WTC11 (cell line): ENCODE measurements at regions not wholly inside any gene's neighbourhood (a gene's known extent, or its start where the extent isn't known, plus 50 kb on each side); places are given as distances from the start of the nearest gene placed in this dataset.

ENCODE experiments used
- ATAC-seq: fragments of 200-7000 bp; cut with Tn5 transposase; 2 replicates; pipeline ENCODE4 v1.10.0; 2021; ENCODE audit warnings: mild to moderate bottlenecking, moderate library complexity
- CTCF ChIA-PET: fragments of 300-600 bp; sonication (Branson Sonifier 250); formaldehyde crosslinking; loops from one replicate; lab custom pipeline; 2021; ENCODE audit warnings: antibody characterized with exemption; lab: Charles Lee
- POLR2A ChIA-PET: fragments of 350-600 bp; sonication (Branson Sonifier 250); formaldehyde crosslinking; loops from one replicate; lab custom pipeline; 2021; ENCODE audit warnings: antibody characterized with exemption; lab: Charles Lee
- DNase-seq: peaks from one replicate; pipeline ENCODE4 v3.0.0; 2021; ENCODE audit warnings: low spot score
- H3K27ac Mint-ChIP-seq: 2 replicates; pipeline ENCODE4 v1.8.0; 2021; ENCODE audit warnings: mixed read lengths
- H3K27me3 Mint-ChIP-seq: 2 replicates; pipeline ENCODE4 v1.8.0; 2021; ENCODE audit warnings: low read depth, mild to moderate bottlenecking, moderate library complexity, mixed read lengths
- H3K36me3 Mint-ChIP-seq: 2 replicates; pipeline ENCODE4 v1.8.0; 2021; ENCODE audit warnings: mixed read lengths
- H3K4me1 Mint-ChIP-seq: 2 replicates; pipeline ENCODE4 v1.8.0; 2022; ENCODE audit warnings: mixed read lengths
- H3K4me3 Mint-ChIP-seq: 2 replicates; pipeline ENCODE4 v1.8.0; 2021; ENCODE audit warnings: mild to moderate bottlenecking, moderate library complexity, mixed read lengths
- H3K9me3 Mint-ChIP-seq: 2 replicates; pipeline ENCODE4 v1.8.0; 2021; ENCODE audit warnings: mixed read lengths
- CREM ChIP-seq: sonication (generic); formaldehyde crosslinking; IDR thresholded peaks from 2 replicates; pipeline ENCODE4 v1.8.1; 2022; ENCODE audit warnings: mild to moderate bottlenecking, missing genetic modification reagents, moderate library complexity
- ELF4 ChIP-seq: sonication (generic); formaldehyde crosslinking; IDR thresholded peaks from 2 replicates; pipeline ENCODE4 v1.8.1; 2022; ENCODE audit warnings: low read depth, mild to moderate bottlenecking, moderate library complexity, missing genetic modification reagents
- FOXK1 ChIP-seq: sonication (generic); formaldehyde crosslinking; IDR thresholded peaks from 2 replicates; pipeline ENCODE4 v1.8.0; 2022; ENCODE audit warnings: mild to moderate bottlenecking, moderate library complexity, missing genetic modification reagents
- GABPB1 ChIP-seq: sonication (generic); formaldehyde crosslinking; IDR thresholded peaks from 2 replicates; pipeline ENCODE4 v1.8.1; 2023; ENCODE audit warnings: mild to moderate bottlenecking, missing genetic modification reagents
- GRHL2 ChIP-seq: fragments of 250-450 bp; sonication (Bioruptor Pico); IDR thresholded peaks from 2 replicates; pipeline ENCODE4 v1.8.0; 2022; ENCODE audit warnings: mild to moderate bottlenecking, moderate library complexity; ENCODE audit not compliant: insufficient replicate concordance, severe bottlenecking
- HMGA2 ChIP-seq: fragments of 250-450 bp; sonication (Bioruptor Pico); IDR thresholded peaks from 2 replicates; pipeline ENCODE4 v1.4.0; 2021; ENCODE audit warnings: mild to moderate bottlenecking, moderate library complexity
- IRF1 ChIP-seq: sonication (generic); formaldehyde crosslinking; IDR thresholded peaks from 2 replicates; pipeline ENCODE4 v1.8.0; 2023; ENCODE audit warnings: missing genetic modification reagents
- IRF2 ChIP-seq: sonication (generic); formaldehyde crosslinking; IDR thresholded peaks from 2 replicates; pipeline ENCODE4 v1.8.0; 2022; ENCODE audit warnings: low read depth, missing genetic modification reagents, borderline replicate concordance
- NR1H2 ChIP-seq: sonication (generic); formaldehyde crosslinking; IDR thresholded peaks from 2 replicates; pipeline ENCODE4 v1.9.0; 2021; ENCODE audit warnings: mild to moderate bottlenecking, moderate library complexity, missing genetic modification reagents
- NR3C1 ChIP-seq: sonication (generic); formaldehyde crosslinking; conservative IDR thresholded peaks from 2 replicates; pipeline ENCODE4 v1.8.1; 2023; ENCODE audit warnings: low read depth, mild to moderate bottlenecking, missing genetic modification reagents
- OVOL2 ChIP-seq: fragments of 250-450 bp; sonication (Bioruptor Pico); IDR thresholded peaks from 2 replicates; pipeline ENCODE4 v1.9.0; 2021; ENCODE audit warnings: mild to moderate bottlenecking, borderline replicate concordance
- PRDM15 ChIP-seq: sonication (generic); formaldehyde crosslinking; IDR thresholded peaks from 2 replicates; pipeline ENCODE4 v1.8.0; 2022; ENCODE audit warnings: missing genetic modification reagents
- RORB ChIP-seq: fragments of 250-450 bp; sonication (Bioruptor Pico); IDR thresholded peaks from 2 replicates; pipeline ENCODE4 v1.9.0; 2021; ENCODE audit warnings: mild to moderate bottlenecking
- TEAD4 ChIP-seq: sonication (generic); formaldehyde crosslinking; IDR thresholded peaks from 2 replicates; pipeline ENCODE4 v1.8.0; 2022; ENCODE audit warnings: mild to moderate bottlenecking, missing genetic modification reagents
- ZNF121 ChIP-seq: sonication (generic); formaldehyde crosslinking; IDR thresholded peaks from 2 replicates; pipeline ENCODE4 v1.8.0; 2023; ENCODE audit warnings: missing genetic modification reagents
- ZNF138 ChIP-seq: sonication (generic); formaldehyde crosslinking; conservative IDR thresholded peaks from 2 replicates; pipeline ENCODE4 v1.8.1; 2022; ENCODE audit warnings: mild to moderate bottlenecking, moderate library complexity, missing genetic modification reagents
- ZNF219 ChIP-seq: sonication (generic); formaldehyde crosslinking; IDR thresholded peaks from 2 replicates; pipeline ENCODE4 v1.8.0; 2023; ENCODE audit warnings: missing genetic modification reagents, mild to moderate bottlenecking, borderline replicate concordance
- ZNF396 ChIP-seq: fragments of 250-450 bp; sonication (Bioruptor Pico); IDR thresholded peaks from 2 replicates; pipeline ENCODE4 v1.8.0; 2021; ENCODE audit warnings: mild to moderate bottlenecking, moderate library complexity, borderline replicate concordance
- TF ChIP-seq, protein P1 (sequence below): sonication (generic); formaldehyde crosslinking; IDR thresholded peaks from 2 replicates; pipeline ENCODE4 v1.8.0; 2022; ENCODE audit warnings: mild to moderate bottlenecking, missing genetic modification reagents
- TF ChIP-seq, protein P2 (sequence below): sonication (generic); formaldehyde crosslinking; IDR thresholded peaks from 2 replicates; pipeline ENCODE4 v1.8.0; 2022; ENCODE audit warnings: mild to moderate bottlenecking, missing genetic modification reagents
- TF ChIP-seq, protein P3 (sequence below): fragments of 200-600 bp; IDR thresholded peaks from 2 replicates; pipeline ENCODE4 v1.8.0; 2022; ENCODE audit warnings: antibody characterized with exemption

DNA sequence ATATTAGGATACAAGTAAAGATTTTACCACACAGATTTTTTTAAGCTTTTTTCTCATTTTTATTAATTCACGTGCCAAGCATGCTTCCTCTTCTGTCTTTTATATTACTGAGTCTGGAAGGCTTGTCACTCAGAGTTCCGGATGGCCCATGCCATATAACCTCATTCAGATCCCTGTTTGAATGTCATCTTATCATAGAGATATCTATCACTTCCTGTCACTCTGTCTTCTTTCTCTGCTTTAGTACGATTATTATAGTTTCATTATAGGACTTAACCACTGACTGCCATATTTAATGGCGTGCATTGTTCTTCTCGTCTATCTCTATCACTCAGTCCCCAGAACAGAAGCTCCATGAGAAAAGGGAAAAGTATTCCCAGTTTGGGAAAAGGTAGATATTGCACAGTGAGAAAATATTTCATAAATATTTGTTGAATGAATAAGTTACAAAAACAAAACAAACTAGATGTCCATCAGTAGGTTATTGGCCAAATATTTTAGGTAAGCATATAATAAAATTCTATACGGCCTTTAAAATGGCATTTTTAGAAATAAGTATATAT lies 296.9 kb upstream of the GOT2 start:
- DNase-seq, result no peak
- H3K4me1 Mint-ChIP-seq, result no peaks in the 10 kb centered on the region
- no peaks in the 10 kb centered on the region for H3K36me3 Mint-ChIP-seq
- CTCF ChIA-PET, result no interaction called here
- POLR2A ChIA-PET, result no interaction called here
- TF ChIP-seq PRDM15 (CRISPR knock-in tag) (no peak), RORB (CRISPR knock-in tag) (no peak), GABPB1 (CRISPR knock-in tag) (no peak), GRHL2 (no peak), CREM (CRISPR knock-in tag) (no peak), ZNF121 (CRISPR knock-in tag) (no peak)
- TF ChIP-seq, protein P1, sequence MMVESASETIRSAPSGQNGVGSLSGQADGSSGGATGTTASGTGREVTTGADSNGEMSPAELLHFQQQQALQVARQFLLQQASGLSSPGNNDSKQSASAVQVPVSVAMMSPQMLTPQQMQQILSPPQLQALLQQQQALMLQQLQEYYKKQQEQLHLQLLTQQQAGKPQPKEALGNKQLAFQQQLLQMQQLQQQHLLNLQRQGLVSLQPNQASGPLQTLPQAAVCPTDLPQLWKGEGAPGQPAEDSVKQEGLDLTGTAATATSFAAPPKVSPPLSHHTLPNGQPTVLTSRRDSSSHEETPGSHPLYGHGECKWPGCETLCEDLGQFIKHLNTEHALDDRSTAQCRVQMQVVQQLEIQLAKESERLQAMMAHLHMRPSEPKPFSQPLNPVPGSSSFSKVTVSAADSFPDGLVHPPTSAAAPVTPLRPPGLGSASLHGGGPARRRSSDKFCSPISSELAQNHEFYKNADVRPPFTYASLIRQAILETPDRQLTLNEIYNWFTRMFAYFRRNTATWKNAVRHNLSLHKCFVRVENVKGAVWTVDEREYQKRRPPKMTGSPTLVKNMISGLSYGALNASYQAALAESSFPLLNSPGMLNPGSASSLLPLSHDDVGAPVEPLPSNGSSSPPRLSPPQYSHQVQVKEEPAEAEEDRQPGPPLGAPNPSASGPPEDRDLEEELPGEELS (CRISPR knock-in tag), result no peak
- TF ChIP-seq, protein P2, sequence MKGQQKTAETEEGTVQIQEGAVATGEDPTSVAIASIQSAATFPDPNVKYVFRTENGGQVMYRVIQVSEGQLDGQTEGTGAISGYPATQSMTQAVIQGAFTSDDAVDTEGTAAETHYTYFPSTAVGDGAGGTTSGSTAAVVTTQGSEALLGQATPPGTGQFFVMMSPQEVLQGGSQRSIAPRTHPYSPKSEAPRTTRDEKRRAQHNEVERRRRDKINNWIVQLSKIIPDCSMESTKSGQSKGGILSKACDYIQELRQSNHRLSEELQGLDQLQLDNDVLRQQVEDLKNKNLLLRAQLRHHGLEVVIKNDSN (CRISPR knock-in tag), result no peak
- TF ChIP-seq, all 79 proteins: peak for 0
- Mint-ChIP-seq H3K4me3 (no peak overlapping the region), H3K27me3 (no peaks in the 10 kb centered on the region), H3K27ac (no peak overlapping the region), H3K9me3 (peaks cover 12% of the 10 kb centered on the region)
- no peak for ATAC-seq

DNA sequence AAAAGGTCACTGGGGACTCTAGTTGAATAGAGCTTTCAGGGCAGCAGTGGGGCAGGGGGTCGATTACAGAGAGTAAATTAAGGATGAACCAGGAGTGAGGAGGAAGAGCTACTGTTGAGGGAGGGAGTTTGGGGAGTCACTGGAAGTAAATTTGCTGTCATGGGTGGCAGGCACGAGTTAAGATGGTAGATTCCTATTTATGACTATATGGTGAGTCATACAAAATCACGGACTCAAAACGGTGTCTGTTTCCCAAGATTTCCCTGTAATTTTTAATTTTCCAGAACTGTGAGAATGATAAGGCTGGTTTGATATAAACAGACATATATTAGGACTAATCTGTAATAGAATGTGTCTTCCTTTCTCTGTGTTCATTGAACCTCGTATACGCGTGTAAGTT lies 287.6 kb upstream of the GOT2 start:
- Mint-ChIP-seq H3K27ac (no peak overlapping the region), H3K27me3 (no peaks in the 10 kb centered on the region), H3K4me3 (no peak overlapping the region), H3K36me3 (no peaks in the 10 kb centered on the region), H3K4me1 (no peaks in the 10 kb centered on the region), H3K9me3 (peaks cover 17% of the 10 kb centered on the region)
- ChIA-PET CTCF (no interaction called here), POLR2A (no interaction called here)
- DNase-seq, result no peak
- TF ChIP-seq IRF2 (CRISPR knock-in tag) (no peak), ZNF219 (CRISPR knock-in tag) (no peak), OVOL2 (CRISPR knock-in tag) (no peak), FOXK1 (CRISPR knock-in tag) (no peak), TEAD4 (CRISPR knock-in tag) (no peak)
- TF ChIP-seq, protein P3, sequence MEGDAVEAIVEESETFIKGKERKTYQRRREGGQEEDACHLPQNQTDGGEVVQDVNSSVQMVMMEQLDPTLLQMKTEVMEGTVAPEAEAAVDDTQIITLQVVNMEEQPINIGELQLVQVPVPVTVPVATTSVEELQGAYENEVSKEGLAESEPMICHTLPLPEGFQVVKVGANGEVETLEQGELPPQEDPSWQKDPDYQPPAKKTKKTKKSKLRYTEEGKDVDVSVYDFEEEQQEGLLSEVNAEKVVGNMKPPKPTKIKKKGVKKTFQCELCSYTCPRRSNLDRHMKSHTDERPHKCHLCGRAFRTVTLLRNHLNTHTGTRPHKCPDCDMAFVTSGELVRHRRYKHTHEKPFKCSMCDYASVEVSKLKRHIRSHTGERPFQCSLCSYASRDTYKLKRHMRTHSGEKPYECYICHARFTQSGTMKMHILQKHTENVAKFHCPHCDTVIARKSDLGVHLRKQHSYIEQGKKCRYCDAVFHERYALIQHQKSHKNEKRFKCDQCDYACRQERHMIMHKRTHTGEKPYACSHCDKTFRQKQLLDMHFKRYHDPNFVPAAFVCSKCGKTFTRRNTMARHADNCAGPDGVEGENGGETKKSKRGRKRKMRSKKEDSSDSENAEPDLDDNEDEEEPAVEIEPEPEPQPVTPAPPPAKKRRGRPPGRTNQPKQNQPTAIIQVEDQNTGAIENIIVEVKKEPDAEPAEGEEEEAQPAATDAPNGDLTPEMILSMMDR, result no peak
- no peak for ATAC-seq

GRCh38 chr16:59013930-59014329 lies 279.8 kb upstream of the GOT2 start:
- Mint-ChIP-seq H3K36me3 (no peaks in the 10 kb centered on the region), H3K27ac (no peak overlapping the region), H3K4me1 (no peaks in the 10 kb centered on the region), H3K4me3 (no peak overlapping the region), H3K27me3 (no peaks in the 10 kb centered on the region), H3K9me3 (peaks cover 11% of the 10 kb centered on the region)
- DNase-seq (no peak), ATAC-seq (no peak)
- ChIA-PET POLR2A (no interaction called here), CTCF (interaction anchor here (1.1 kb wide), 1 partner anchor 199 kb away, joined by 3 read pairs; no protein-coding TSS in a partner anchor)
- TF ChIP-seq NR3C1, result no peak
- no peak for TF ChIP-seq IRF1
- TF ChIP-seq ZNF396 (CRISPR knock-in tag), result no peak
- TF ChIP-seq NR1H2, result no peak
- TF ChIP-seq ELF4 (CRISPR knock-in tag), result no peak
- no peak for TF ChIP-seq ZNF219 (CRISPR knock-in tag)
- TF ChIP-seq HMGA2 (CRISPR knock-in tag), result no peak
- no peak for TF ChIP-seq ZNF138
